Left lung (tissue), 4 donors: ENCODE measurements at regions not wholly inside any gene's neighbourhood (a gene's known extent, or its start where the extent isn't known, plus 50 kb on each side); places are given as distances from the start of the nearest gene placed in this dataset.

Source experiments
- ATAC-seq: fragments of 200-7000 bp; cut with Tn5 transposase; one replicate; pipeline ENCODE4 v1.9.1; 2020; ENCODE audit warnings: moderate library complexity
- DNase-seq, 4 donors: peaks; one replicate each; pipeline ENCODE4 v3.0.0-alpha.2; 2013 to 2020
- H3K27ac ChIP-seq, 2 donors: fragments of 200-600 bp; sonication (generic) in 1 of 2; one replicate each; pipeline versions ENCODE4 v1.5.0 to v1.8.0; 2020 to 2021
- H3K27me3 ChIP-seq, 2 donors: fragments of 200-600 bp; sonication (generic) in 1 of 2; one replicate each; pipeline versions ENCODE4 v1.5.0 to v1.8.0; 2020 to 2021
- H3K36me3 ChIP-seq, 2 donors: fragments of 200-600 bp; sonication (generic) in 1 of 2; one replicate each; pipeline versions ENCODE4 v1.5.0 to v1.8.0; 2020 to 2021
- H3K4me1 ChIP-seq, 2 donors: fragments of 200-600 bp; one replicate each; pipeline ENCODE4 v1.8.0; 2021
- H3K4me3 ChIP-seq, 2 donors: fragments of 200-600 bp; sonication (generic) in 1 of 2; one replicate each; pipeline versions ENCODE4 v1.5.0 to v1.8.0; 2020 to 2021; ENCODE audit warnings: mild to moderate bottlenecking in 1 of 2
- H3K9me3 ChIP-seq, 2 donors: fragments of 200-600 bp; sonication (generic) in 1 of 2; one replicate each; pipeline versions ENCODE4 v1.5.0 to v1.8.0; 2020 to 2021
- intact Hi-C, 2 donors: fragments of 100-400 bp; cut with DNase I; formaldehyde crosslinking; loops; one replicate each; pipeline versions ENCODE4 v1.11.2 to v1.14.2; 2022
- TF ChIP-seq, protein P1 (sequence below), 2 donors: fragments of 200-600 bp; sonication (generic) in 1 of 2; IDR thresholded peaks; one replicate each; pipeline versions ENCODE4 v1.5.0 to v1.8.0; 2021; ENCODE audit warnings: antibody characterized with exemption in 2 of 2
- donor health status: DM: no; HTN: yes; CAD: no.
- donor health status: DM: no; HTN: no; CAD: no.

- DNase-seq (no peak), ATAC-seq (no peak)
- TF ChIP-seq, protein P1, sequence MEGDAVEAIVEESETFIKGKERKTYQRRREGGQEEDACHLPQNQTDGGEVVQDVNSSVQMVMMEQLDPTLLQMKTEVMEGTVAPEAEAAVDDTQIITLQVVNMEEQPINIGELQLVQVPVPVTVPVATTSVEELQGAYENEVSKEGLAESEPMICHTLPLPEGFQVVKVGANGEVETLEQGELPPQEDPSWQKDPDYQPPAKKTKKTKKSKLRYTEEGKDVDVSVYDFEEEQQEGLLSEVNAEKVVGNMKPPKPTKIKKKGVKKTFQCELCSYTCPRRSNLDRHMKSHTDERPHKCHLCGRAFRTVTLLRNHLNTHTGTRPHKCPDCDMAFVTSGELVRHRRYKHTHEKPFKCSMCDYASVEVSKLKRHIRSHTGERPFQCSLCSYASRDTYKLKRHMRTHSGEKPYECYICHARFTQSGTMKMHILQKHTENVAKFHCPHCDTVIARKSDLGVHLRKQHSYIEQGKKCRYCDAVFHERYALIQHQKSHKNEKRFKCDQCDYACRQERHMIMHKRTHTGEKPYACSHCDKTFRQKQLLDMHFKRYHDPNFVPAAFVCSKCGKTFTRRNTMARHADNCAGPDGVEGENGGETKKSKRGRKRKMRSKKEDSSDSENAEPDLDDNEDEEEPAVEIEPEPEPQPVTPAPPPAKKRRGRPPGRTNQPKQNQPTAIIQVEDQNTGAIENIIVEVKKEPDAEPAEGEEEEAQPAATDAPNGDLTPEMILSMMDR (IDR thresholded peaks at IDR 0.05): no peak
- Histone ChIP-seq H3K4me3 (no peak overlapping the region), H3K27ac (peak overlapping the region in 1 of 2 donors; percentile 19), H3K4me1 (peaks cover 0 to 26% of the 10 kb centered on the region in 2 donors), H3K27me3 (peaks cover 0 to under 1% of the 10 kb centered on the region in 2 donors), H3K36me3 (no peaks in the 10 kb centered on the region), H3K9me3 (peaks cover 0 to 5% of the 10 kb centered on the region in 2 donors)
- intact Hi-C loops: no loop called here
Measured at GRCh38 chr4:151865744-151866591, 105.2 kb upstream of the GATB start.

DNA sequence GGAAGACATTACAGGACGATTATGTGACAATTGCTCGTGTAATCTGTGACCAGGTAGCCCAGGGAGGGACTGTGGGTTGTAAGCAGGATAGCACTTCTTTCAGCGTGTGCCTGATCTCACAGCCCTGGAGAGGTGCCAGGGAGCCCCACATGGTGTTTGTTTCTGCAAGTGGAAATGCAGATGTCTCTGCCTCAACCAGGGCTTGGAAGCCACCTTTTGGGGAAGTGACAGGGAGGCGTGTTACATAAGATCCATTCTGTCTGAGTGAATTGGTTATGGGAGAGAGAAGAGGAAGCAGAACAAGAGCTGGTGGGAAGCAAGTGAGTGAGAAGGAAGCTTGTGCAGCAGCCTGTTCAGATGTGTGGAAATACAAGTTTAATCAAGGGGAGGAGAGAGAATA lies 104.5 kb upstream of the GATB start:
- H3K27ac ChIP-seq: peak overlapping the region in 1 of 2 donors; percentile 19
- ATAC-seq (peak; percentile 80), DNase-seq (peak in 3 of 4 donors; percentile 22 to 78 (median 72))
- H3K27me3 ChIP-seq: peaks cover 0 to 6% of the 10 kb centered on the region in 2 donors
- no peaks in the 10 kb centered on the region for H3K36me3 ChIP-seq
- H3K9me3 ChIP-seq: peaks cover 0 to 5% of the 10 kb centered on the region in 2 donors
- H3K4me3 ChIP-seq: no peak overlapping the region
- intact Hi-C loops: no loop called here
- TF ChIP-seq, protein P1 (IDR thresholded peaks at IDR 0.05): no peak
- H3K4me1 ChIP-seq: peaks cover 0 to 26% of the 10 kb centered on the region in 2 donors

- ATAC-seq: no peak
- peaks cover 0 to 6% of the 10 kb centered on the region in 2 donors for H3K27me3 ChIP-seq
- TF ChIP-seq, protein P1 (IDR thresholded peaks at IDR 0.05): no peak
Measured at GRCh38 chr4:151864068-151864467, 103.3 kb upstream of the GATB start.

GRCh38 chr4:151862766-151863165 lies 102.0 kb upstream of the GATB start:
- Histone ChIP-seq H3K9me3 (no peaks in the 10 kb centered on the region), H3K27me3 (peaks cover 0 to 6% of the 10 kb centered on the region in 2 donors), H3K27ac (no peak overlapping the region), H3K4me3 (no peak overlapping the region), H3K36me3 (no peaks in the 10 kb centered on the region), H3K4me1 (peaks cover 0 to 26% of the 10 kb centered on the region in 2 donors)
- intact Hi-C loops: no loop called here
- DNase-seq (no peak), ATAC-seq (no peak)
- TF ChIP-seq, protein P1 (IDR thresholded peaks at IDR 0.05): no peak

More at GRCh38 chr4:151864068-151864467, 103.3 kb upstream of the GATB start:
- Histone ChIP-seq H3K9me3 (peaks cover 0 to 5% of the 10 kb centered on the region in 2 donors), H3K4me3 (no peak overlapping the region), H3K36me3 (no peaks in the 10 kb centered on the region), H3K4me1 (peaks cover 0 to 26% of the 10 kb centered on the region in 2 donors), H3K27ac (no peak overlapping the region)
- no peak for DNase-seq
- intact Hi-C loops: no loop called here

DNA sequence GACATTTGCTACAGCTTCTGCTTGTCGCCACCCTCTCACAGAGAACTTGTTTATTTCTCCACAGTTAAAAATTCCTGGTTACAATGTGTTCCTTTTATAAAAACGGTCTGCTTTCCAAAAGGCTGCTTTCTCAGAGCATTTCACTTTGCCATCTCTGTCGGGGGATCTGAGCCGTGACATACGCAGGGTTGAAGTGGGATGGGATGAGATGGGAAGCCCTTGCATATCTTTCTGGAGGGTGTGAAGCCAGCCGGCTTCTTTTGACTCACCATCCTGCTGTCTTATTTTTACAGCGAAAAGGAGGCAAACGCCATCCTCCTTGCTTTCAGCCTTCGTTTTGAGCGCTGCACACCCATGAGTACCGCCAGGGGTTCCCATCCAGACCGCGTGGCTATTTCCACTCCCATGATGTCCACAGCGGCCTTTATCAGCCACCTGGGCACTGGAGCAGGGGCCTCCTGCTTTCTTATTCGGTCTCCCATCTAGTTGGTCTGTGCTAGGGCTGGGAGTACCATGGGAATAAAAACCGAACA lies 99.8 kb upstream of the GATB start:
- no peak for DNase-seq
- intact Hi-C loops: no loop called here
- H3K9me3 ChIP-seq: no peaks in the 10 kb centered on the region
- H3K27ac ChIP-seq: no peak overlapping the region
- TF ChIP-seq, protein P1 (IDR thresholded peaks at IDR 0.05): no peak
- no peak for ATAC-seq
- no peaks in the 10 kb centered on the region for H3K36me3 ChIP-seq
- H3K4me3 ChIP-seq: no peak overlapping the region
- H3K4me1 ChIP-seq: peaks cover 0 to 11% of the 10 kb centered on the region in 2 donors
- H3K27me3 ChIP-seq: peaks cover 0 to 6% of the 10 kb centered on the region in 2 donors
